ENCODE measurements at regions not wholly inside any gene's neighbourhood (a gene's known extent, or its start where the extent isn't known, plus 50 kb on each side); places are given as distances from the start of the nearest gene placed in this dataset.

DNA sequence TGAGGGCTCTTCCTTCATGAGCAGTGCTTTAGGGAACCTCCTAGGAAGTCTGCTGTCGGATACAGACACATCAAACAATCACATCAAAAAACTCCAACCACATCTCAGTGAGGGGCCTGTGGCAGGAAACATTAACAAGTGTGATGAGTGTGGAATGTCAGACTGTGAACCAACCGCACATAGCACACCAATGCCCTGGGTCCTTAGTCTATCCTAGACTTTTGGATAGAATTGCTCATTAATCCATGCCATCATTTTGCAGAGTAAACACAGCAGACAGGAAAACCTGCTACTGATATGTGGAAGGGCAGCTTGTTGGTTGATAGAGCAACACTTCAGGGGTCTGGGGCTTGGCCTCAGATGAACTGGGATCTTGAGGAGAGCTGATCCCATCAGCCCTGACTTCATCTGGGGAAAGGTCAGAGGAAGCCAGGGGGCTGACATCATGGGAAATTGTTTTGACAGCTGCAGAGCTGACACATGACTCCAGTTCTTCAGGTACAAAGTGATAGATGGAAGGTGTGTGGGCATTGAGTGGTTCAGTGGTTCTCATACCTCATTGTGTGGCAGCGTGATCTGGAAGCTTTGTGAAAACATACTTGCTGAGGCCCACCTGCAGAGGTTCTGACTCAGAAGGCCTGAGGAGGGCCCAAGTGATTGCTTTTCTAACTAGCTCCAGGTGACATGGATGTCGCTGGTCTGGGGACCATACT is 193.3 kb downstream of the DIRAS2 start:
- Histone ChIP-seq H3K4me3 (no peak overlapping the region), H3K27me3 (peaks cover 36% of the 10 kb centered on the region), H3K4me1 (no peaks in the 10 kb centered on the region), H3K27ac (no peak overlapping the region), H3K36me3 (no peaks in the 10 kb centered on the region), H3K9me3 (peaks cover 0 to 9% (median 0%) of the 10 kb centered on the region in 3 donors)
- 75 to 83% methylated on average over 1 to 2 of the region's 4 CpGs for WGBS, 2 donors (ENCODE audit: low coverage in 1 of 2)
- TF ChIP-seq EP300 (IDR thresholded peaks at IDR 0.05): no peak
- TF ChIP-seq, protein P1, sequence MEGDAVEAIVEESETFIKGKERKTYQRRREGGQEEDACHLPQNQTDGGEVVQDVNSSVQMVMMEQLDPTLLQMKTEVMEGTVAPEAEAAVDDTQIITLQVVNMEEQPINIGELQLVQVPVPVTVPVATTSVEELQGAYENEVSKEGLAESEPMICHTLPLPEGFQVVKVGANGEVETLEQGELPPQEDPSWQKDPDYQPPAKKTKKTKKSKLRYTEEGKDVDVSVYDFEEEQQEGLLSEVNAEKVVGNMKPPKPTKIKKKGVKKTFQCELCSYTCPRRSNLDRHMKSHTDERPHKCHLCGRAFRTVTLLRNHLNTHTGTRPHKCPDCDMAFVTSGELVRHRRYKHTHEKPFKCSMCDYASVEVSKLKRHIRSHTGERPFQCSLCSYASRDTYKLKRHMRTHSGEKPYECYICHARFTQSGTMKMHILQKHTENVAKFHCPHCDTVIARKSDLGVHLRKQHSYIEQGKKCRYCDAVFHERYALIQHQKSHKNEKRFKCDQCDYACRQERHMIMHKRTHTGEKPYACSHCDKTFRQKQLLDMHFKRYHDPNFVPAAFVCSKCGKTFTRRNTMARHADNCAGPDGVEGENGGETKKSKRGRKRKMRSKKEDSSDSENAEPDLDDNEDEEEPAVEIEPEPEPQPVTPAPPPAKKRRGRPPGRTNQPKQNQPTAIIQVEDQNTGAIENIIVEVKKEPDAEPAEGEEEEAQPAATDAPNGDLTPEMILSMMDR (IDR thresholded peaks at IDR 0.05): no peak
- TF ChIP-seq POLR2AphosphoS5 (IDR thresholded peaks at IDR 0.05): no peak
- TF ChIP-seq POLR2A (IDR thresholded peaks at IDR 0.05): no peak
- no peak for ATAC-seq

DNA sequence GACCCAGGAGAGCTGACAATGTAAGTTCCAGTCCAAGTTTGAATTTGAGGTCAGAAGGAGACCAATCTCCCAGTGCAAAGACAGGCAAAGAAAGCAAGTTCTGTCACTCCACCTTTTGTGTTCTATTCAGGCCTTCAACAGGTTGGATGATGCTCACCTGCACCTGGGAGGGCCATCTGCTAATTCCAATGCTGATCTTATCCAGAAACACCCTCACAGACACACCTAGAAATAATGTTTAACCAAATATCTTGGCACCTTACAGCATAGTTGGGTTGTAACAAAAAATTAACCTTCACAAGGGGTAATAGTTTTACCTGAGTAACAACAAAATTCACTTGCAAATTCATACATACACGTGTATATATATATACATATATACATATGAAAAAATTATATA is 190.8 kb downstream of the DIRAS2 start:
- WGBS, 2 donors (ENCODE audit: low coverage in 1 of 2): 0 to 10% methylated on average over 1 of the region's 1 CpG

DNA sequence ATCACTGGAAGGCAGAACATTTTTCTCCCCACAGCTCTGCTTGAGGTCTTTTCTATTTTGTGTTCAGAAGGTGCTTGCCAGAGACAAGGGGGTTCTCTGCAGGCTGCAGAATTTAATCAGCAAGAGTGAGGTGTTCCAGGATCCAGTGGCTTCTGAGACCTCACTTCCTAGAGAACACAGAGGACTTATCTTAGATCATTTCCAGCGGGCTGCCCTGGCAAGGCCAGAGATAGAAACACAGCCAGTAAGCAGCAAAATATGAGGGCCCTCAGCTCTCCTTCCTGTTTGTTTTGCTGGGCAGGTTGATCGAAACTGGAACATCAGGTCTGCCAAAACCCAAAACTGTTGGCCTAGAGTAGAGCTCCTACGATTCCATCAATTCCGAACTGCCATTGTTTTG is 187.3 kb downstream of the DIRAS2 start:
- H3K4me1 ChIP-seq: no peaks in the 10 kb centered on the region
- H3K27me3 ChIP-seq: peaks cover 4% of the 10 kb centered on the region
- no peaks in the 10 kb centered on the region for H3K36me3 ChIP-seq
- no peak overlapping the region for H3K27ac ChIP-seq
- WGBS, 2 donors (ENCODE audit: low coverage in 1 of 2): 85 to 100% methylated on average over 2 to 4 of the region's 4 CpGs
- peaks cover 0 to 9% (median 0%) of the 10 kb centered on the region in 3 donors for H3K9me3 ChIP-seq
- no peak for TF ChIP-seq POLR2AphosphoS5 (IDR thresholded peaks at IDR 0.05)
- TF ChIP-seq POLR2A (IDR thresholded peaks at IDR 0.05): no peak
- TF ChIP-seq, protein P1 (IDR thresholded peaks at IDR 0.05): no peak
- TF ChIP-seq EP300 (IDR thresholded peaks at IDR 0.05): no peak
- no peak overlapping the region for H3K4me3 ChIP-seq
- ATAC-seq: no peak

More for the DNA sequence above, 190.8 kb downstream of the DIRAS2 start:
- TF ChIP-seq POLR2AphosphoS5 (IDR thresholded peaks at IDR 0.05) (no peak), POLR2A (IDR thresholded peaks at IDR 0.05) (no peak), EP300 (IDR thresholded peaks at IDR 0.05) (no peak)
- TF ChIP-seq, protein P1 (IDR thresholded peaks at IDR 0.05): no peak
- no peak for ATAC-seq
- H3K27ac ChIP-seq: no peak overlapping the region
- no peak overlapping the region for H3K4me3 ChIP-seq
- H3K27me3 ChIP-seq: peaks cover 18% of the 10 kb centered on the region
- no peaks in the 10 kb centered on the region for H3K4me1 ChIP-seq
- H3K36me3 ChIP-seq: no peaks in the 10 kb centered on the region
- peaks cover 0 to 9% (median 0%) of the 10 kb centered on the region in 3 donors for H3K9me3 ChIP-seq

DNA sequence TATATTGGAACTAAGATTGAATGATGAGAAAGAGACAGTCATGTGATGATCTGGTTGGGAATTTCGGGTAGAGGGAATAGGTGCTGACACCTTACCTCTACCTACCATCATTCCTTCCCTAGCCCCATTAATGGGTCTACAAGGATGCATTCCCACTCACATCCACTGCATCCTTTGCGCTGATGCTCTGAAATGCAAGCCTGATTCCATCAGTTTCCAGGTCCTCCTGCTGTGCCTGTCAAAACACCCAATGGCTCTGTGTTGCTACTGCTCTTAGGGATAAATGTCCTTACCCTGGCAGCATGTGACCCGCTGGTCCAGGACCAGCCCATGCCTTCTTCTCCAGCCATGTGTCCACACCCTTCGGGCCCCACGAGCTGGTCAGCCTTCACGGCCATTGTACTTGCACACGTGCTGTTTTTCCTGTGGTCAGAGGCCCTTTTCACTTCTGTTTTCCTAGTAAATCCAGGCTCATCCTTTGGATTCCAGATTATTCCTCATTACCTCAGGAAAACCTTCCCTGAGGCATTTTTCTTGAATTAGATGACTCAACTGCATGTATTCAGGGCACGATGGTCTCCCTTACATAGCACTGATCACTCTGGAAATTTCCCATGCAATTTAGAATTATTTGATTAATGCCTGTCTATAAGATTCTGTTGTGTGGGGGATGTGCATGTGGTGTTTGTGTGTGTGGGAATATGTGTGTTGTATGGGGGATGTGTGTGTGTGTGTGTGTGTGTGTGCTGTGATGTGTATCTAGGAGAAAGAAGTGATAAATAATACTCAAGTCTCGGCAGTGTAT is 185.0 kb downstream of the DIRAS2 start:
- no peak for ATAC-seq
- H3K9me3 ChIP-seq: peaks cover 0 to 9% (median 0%) of the 10 kb centered on the region in 3 donors
- H3K27me3 ChIP-seq: peaks cover 14% of the 10 kb centered on the region
- TF ChIP-seq, protein P1 (IDR thresholded peaks at IDR 0.05): no peak
- TF ChIP-seq POLR2AphosphoS5 (IDR thresholded peaks at IDR 0.05) (no peak), POLR2A (IDR thresholded peaks at IDR 0.05) (no peak), EP300 (IDR thresholded peaks at IDR 0.05) (no peak)
- no peaks in the 10 kb centered on the region for H3K4me1 ChIP-seq
- H3K36me3 ChIP-seq: no peaks in the 10 kb centered on the region
- WGBS, 2 donors (ENCODE audit: low coverage in 1 of 2): 89 to 90% methylated on average over 6 to 9 of the region's 9 CpGs
- no peak overlapping the region for H3K4me3 ChIP-seq
- H3K27ac ChIP-seq: no peak overlapping the region

Measured in gastroesophageal sphincter (tissue), 4 donors.